Smooth muscle cell (in vitro differentiated cells): ENCODE measurements at regions not wholly inside any gene's neighbourhood (a gene's known extent, or its start where the extent isn't known, plus 50 kb on each side); places are given as distances from the start of the nearest gene placed in this dataset.

ENCODE experiments used
- DNase-seq: peaks from one replicate; lab custom pipeline; 2025; ENCODE audit not compliant: unreplicated experiment; lab: John Stamatoyannopoulos, UW
- H2AFZ ChIP-seq: fragments of 200-600 bp; sonication (generic); 2 replicates; pipeline ENCODE4 v1.6.0; 2016; ENCODE audit warnings: antibody characterized with exemption, low read depth, mild to moderate bottlenecking
- H3F3A ChIP-seq: fragments of 200-600 bp; sonication (generic); 2 replicates; pipeline ENCODE4 v1.6.0; 2017; ENCODE audit warnings: antibody characterized with exemption, low read depth
- H3K27ac ChIP-seq: fragments of 200-600 bp; sonication (generic); 2 replicates; pipeline ENCODE4 v1.5.1; 2016; ENCODE audit warnings: low read depth, mild to moderate bottlenecking
- H3K27me3 ChIP-seq: fragments of 200-600 bp; sonication (generic); 2 replicates; pipeline ENCODE4 v1.6.1; 2016; ENCODE audit warnings: low read depth, mild to moderate bottlenecking
- H3K36me3 ChIP-seq: fragments of 200-600 bp; sonication (generic); 2 replicates; pipeline ENCODE4 v1.5.1; 2016; ENCODE audit warnings: low read depth
- H3K4me1 ChIP-seq: fragments of 200-600 bp; sonication (generic); 2 replicates; pipeline ENCODE4 v1.5.1; 2016; ENCODE audit warnings: low read depth
- H3K4me2 ChIP-seq: fragments of 200-600 bp; sonication (generic); 2 replicates; pipeline ENCODE4 v1.6.0; 2016; ENCODE audit warnings: mild to moderate bottlenecking
- H3K4me3 ChIP-seq: fragments of 200-600 bp; sonication (generic); 2 replicates; pipeline ENCODE4 v1.5.1; 2016; ENCODE audit warnings: mild to moderate bottlenecking
- H3K79me2 ChIP-seq: fragments of 200-600 bp; sonication (generic); 2 replicates; pipeline ENCODE4 v1.6.0; 2016; ENCODE audit warnings: low read depth, mild to moderate bottlenecking
- H3K9ac ChIP-seq: fragments of 200-600 bp; sonication (generic); 2 replicates; pipeline ENCODE4 v1.6.0; 2016; ENCODE audit warnings: low read depth
- H3K9me3 ChIP-seq: fragments of 200-600 bp; sonication (generic); replicated peaks from 2 replicates; pipeline ENCODE4 v1.5.1; 2016; ENCODE audit warnings: low read depth
- H4K20me1 ChIP-seq: fragments of 200-600 bp; sonication (generic); 2 replicates; pipeline ENCODE4 v1.6.0; 2016; ENCODE audit warnings: low read depth
- CTCF ChIP-seq: fragments of 200-600 bp; sonication (generic); IDR thresholded peaks from 2 replicates; pipeline ENCODE4 v1.5.1; 2017; ENCODE audit warnings: borderline replicate concordance, mild to moderate bottlenecking, antibody characterized with exemption; ENCODE audit not compliant: insufficient read depth, poor library complexity, severe bottlenecking
- WGBS: methylation state at CpG from one replicate; pipeline ENCODE4 v1.1.7; 2016; ENCODE audit warnings: low lambda C conversion rate; 5-methylcytosine and 5-hydroxymethylcytosine counted together

GRCh38 chr3:167882057-167882667 is 146.6 kb downstream of the SERPINI1 start:
- no peak for DNase-seq
- peak overlapping the region; percentile 64 for H3K4me2 ChIP-seq
- no peak overlapping the region for H3K9ac ChIP-seq
- H3K4me1 ChIP-seq: no peaks in the 10 kb centered on the region
- H3K27me3 ChIP-seq: no peaks in the 10 kb centered on the region
- H3K9me3 ChIP-seq: no peaks in the 10 kb centered on the region
- 5% methylated on average over 1 of the region's 1 CpG for WGBS
- no peaks in the 10 kb centered on the region for H3F3A ChIP-seq
- no peaks in the 10 kb centered on the region for H3K79me2 ChIP-seq
- peak; percentile 78 for TF ChIP-seq CTCF
- no peak overlapping the region for H3K27ac ChIP-seq
- H2AFZ ChIP-seq: peak overlapping the region; percentile 57
- no peaks in the 10 kb centered on the region for H3K36me3 ChIP-seq
- H3K4me3 ChIP-seq: peak overlapping the region; percentile 33
- no peaks in the 10 kb centered on the region for H4K20me1 ChIP-seq

GRCh38 chr3:167880183-167880582 is 144.7 kb downstream of the SERPINI1 start:
- no peak overlapping the region for H3K27ac ChIP-seq
- H4K20me1 ChIP-seq: no peaks in the 10 kb centered on the region
- H3K4me1 ChIP-seq: no peaks in the 10 kb centered on the region
- H2AFZ ChIP-seq: no peak overlapping the region
- no peak overlapping the region for H3K9ac ChIP-seq
- H3K27me3 ChIP-seq: no peaks in the 10 kb centered on the region
- no peak for TF ChIP-seq CTCF
- H3F3A ChIP-seq: no peaks in the 10 kb centered on the region
- H3K9me3 ChIP-seq: no peaks in the 10 kb centered on the region
- no peak for DNase-seq
- H3K4me2 ChIP-seq: no peak overlapping the region
- H3K4me3 ChIP-seq: no peak overlapping the region
- H3K79me2 ChIP-seq: no peaks in the 10 kb centered on the region
- no peaks in the 10 kb centered on the region for H3K36me3 ChIP-seq

- no peak overlapping the region for H3K9ac ChIP-seq
- no peaks in the 10 kb centered on the region for H3F3A ChIP-seq
- H4K20me1 ChIP-seq: no peaks in the 10 kb centered on the region
- H3K4me3 ChIP-seq: no peak overlapping the region
- no peaks in the 10 kb centered on the region for H3K9me3 ChIP-seq
- WGBS: 32% methylated on average over 3 of the region's 3 CpGs
- H2AFZ ChIP-seq: no peak overlapping the region
- H3K27me3 ChIP-seq: no peaks in the 10 kb centered on the region
- H3K27ac ChIP-seq: no peak overlapping the region
- no peaks in the 10 kb centered on the region for H3K36me3 ChIP-seq
- peak overlapping the region; percentile 12 for H3K4me2 ChIP-seq
- DNase-seq: no peak
- no peaks in the 10 kb centered on the region for H3K79me2 ChIP-seq
- no peaks in the 10 kb centered on the region for H3K4me1 ChIP-seq
- no peak for TF ChIP-seq CTCF
Observed at GRCh38 chr3:167876620-167877281, 141.2 kb downstream of the SERPINI1 start.
